Panc1 (cell line): ENCODE measurements at regions not wholly inside any gene's neighbourhood (a gene's known extent, or its start where the extent isn't known, plus 50 kb on each side); places are given as distances from the start of the nearest gene placed in this dataset.

Experiments used
- ATAC-seq: fragments of 200-7000 bp; cut with Tn5 transposase; 2 replicates; pipeline ENCODE4 v1.9.1; 2020; ENCODE audit warnings: mild to moderate bottlenecking, moderate library complexity
- BruUV-seq: library from RNA; stranded (reverse); fragments of 400-500 nt; replicated peaks from 2 replicates; lab custom pipeline; 2021; lab: Mats Ljungman, UMichigan
- CTCF ChIA-PET: fragments of 300-600 bp; sonication (Branson Sonifier 250); formaldehyde crosslinking; loops from one replicate; lab custom pipeline; 2022; ENCODE audit warnings: antibody characterized with exemption; lab: Charles Lee
- POLR2A ChIA-PET: fragments of 300-600 bp; sonication (Branson Sonifier 250); formaldehyde crosslinking; loops from one replicate; lab custom pipeline; 2022; ENCODE audit warnings: antibody characterized with exemption; lab: Charles Lee
- DNase-seq: peaks from one replicate; pipeline ENCODE4 v3.0.0-alpha.2; 2010; ENCODE audit warnings: low read depth, low spot score
- H3K27ac ChIP-seq: 2 replicates; pipeline ENCODE4 v1.5.1; 2011; ENCODE audit warnings: mild to moderate bottlenecking, low read length, inconsistent platforms
- H3K27me3 ChIP-seq: fragments of 200-500 bp; sonication (Bioruptor generic); 2 replicates; pipeline ENCODE4 v1.6.0; 2014; ENCODE audit warnings: low read length, inconsistent platforms; ENCODE audit not compliant: control insufficient read depth, insufficient read depth
- H3K36me3 ChIP-seq: fragments of 200-500 bp; sonication (Bioruptor generic); 2 replicates; pipeline ENCODE4 v1.5.1; 2014; ENCODE audit warnings: inconsistent platforms, mild to moderate bottlenecking, low read length, moderate library complexity; ENCODE audit not compliant: control insufficient read depth, insufficient read depth
- H3K4me1 ChIP-seq: 2 replicates; pipeline ENCODE4 v1.5.1; 2011; ENCODE audit warnings: inconsistent platforms, mild to moderate bottlenecking, low read length, moderate library complexity; ENCODE audit not compliant: control insufficient read depth, insufficient read depth
- H3K4me3 ChIP-seq, 2 experiments: 2 replicates each; pipeline ENCODE4 v1.5.1; 2011 to 2012; ENCODE audit warnings: low read depth in 2 of 2, low read length in 2 of 2, mild to moderate bottlenecking in 2 of 2, inconsistent platforms in 1 of 2, moderate library complexity in 1 of 2
- H3K9me3 ChIP-seq: fragments of 200-500 bp; sonication (Bioruptor generic); 2 replicates; pipeline ENCODE4 v1.5.1; 2014; ENCODE audit warnings: low read depth, mild to moderate bottlenecking, inconsistent platforms, low read length, moderate library complexity; ENCODE audit not compliant: control insufficient read depth, insufficient read depth
- CTCF ChIP-seq: fragments of 450-650 bp; IDR thresholded peaks from 2 replicates; pipeline ENCODE4 v1.5.1; 2017; ENCODE audit warnings: mild to moderate bottlenecking
- POLR2AphosphoS5 ChIP-seq: IDR thresholded peaks from 2 replicates; pipeline ENCODE4 v1.6.1; 2012; ENCODE audit warnings: mild to moderate bottlenecking, low read depth, low read length, moderate library complexity
- REST ChIP-seq, 2 experiments: IDR thresholded peaks; 2 replicates each; pipeline ENCODE4 v1.6.1; 2011 to 2012; ENCODE audit warnings: low read depth in 2 of 2, control low read depth in 1 of 2, low read length in 1 of 2, mild to moderate bottlenecking in 1 of 2, moderate library complexity in 1 of 2; ENCODE audit not compliant: insufficient read depth in 1 of 2
- SIN3A ChIP-seq: IDR thresholded peaks from 2 replicates; pipeline ENCODE4 v1.6.1; 2012; ENCODE audit warnings: low read depth, mild to moderate bottlenecking, low read length, moderate library complexity, borderline replicate concordance; ENCODE audit not compliant: insufficient read depth
- TCF7L2 ChIP-seq: IDR thresholded peaks from 2 replicates; pipeline ENCODE4 v1.6.1; 2011; ENCODE audit warnings: mild to moderate bottlenecking, low read depth, low read length, inconsistent platforms
- in situ Hi-C: cut with HindIII; loops from 2 replicates; pipeline ENCODE4 v1.10.0; 2016; ENCODE audit warnings: low sequenced_read_pairs, low pct_unique_long_range_greater_than_20kb
- intact Hi-C: fragments of 100-400 bp; cut with micrococcal nuclease; formaldehyde crosslinking; loops from one replicate; pipeline ENCODE4 v1.10.0; 2022; ENCODE audit not compliant: unreplicated experiment

GRCh38 chr18:39959839-39960238 lies 1995.2 kb upstream of the PIK3C3 start:
- H3K36me3 ChIP-seq, result no peaks in the 10 kb centered on the region
- no peak overlapping the region for H3K27ac ChIP-seq
- BruUV-seq, result no TSS peak
- H3K27me3 ChIP-seq, result no peaks in the 10 kb centered on the region
- DNase-seq (no peak), ATAC-seq (no peak)
- TF ChIP-seq POLR2AphosphoS5 (no peak), CTCF (no peak), SIN3A (no peak), REST (IDR thresholded peaks at IDR 0.05; ENCODE audit: insufficient read depth in 1 of 2, low read depth in 2 of 2, low read length in 1 of 2) (no peak)
- in situ Hi-C loops, result no loop called here
- intact Hi-C loops, result no loop called here
- H3K9me3 ChIP-seq, result no peaks in the 10 kb centered on the region
- no peaks in the 10 kb centered on the region for H3K4me1 ChIP-seq
- POLR2A ChIA-PET, result no interaction called here
- H3K4me3 ChIP-seq, result no peak overlapping the region
- CTCF ChIA-PET, result no interaction called here

- CTCF ChIA-PET, result no interaction called here
- in situ Hi-C loops, result no loop called here
These were observed 1996.2 kb upstream of the PIK3C3 start for GRCh38 chr18:39958876-39959275.

More at GRCh38 chr18:39958876-39959275, 1996.2 kb upstream of the PIK3C3 start:
- no peak for ATAC-seq
- no TSS peak for BruUV-seq
- no peak for DNase-seq
- TF ChIP-seq CTCF, result no peak
- no peak for TF ChIP-seq TCF7L2
- no peak for TF ChIP-seq SIN3A
- TF ChIP-seq REST (IDR thresholded peaks at IDR 0.05; ENCODE audit: insufficient read depth in 1 of 2, low read depth in 2 of 2, low read length in 1 of 2), result no peak
- no peak for TF ChIP-seq POLR2AphosphoS5
- H3K9me3 ChIP-seq, result no peaks in the 10 kb centered on the region
- H3K27ac ChIP-seq, result no peak overlapping the region
- intact Hi-C loops, result no loop called here
- POLR2A ChIA-PET, result no interaction called here
- no peaks in the 10 kb centered on the region for H3K27me3 ChIP-seq
- no peak overlapping the region for H3K4me3 ChIP-seq
- H3K36me3 ChIP-seq, result no peaks in the 10 kb centered on the region
- no peaks in the 10 kb centered on the region for H3K4me1 ChIP-seq
